HG03442 (cell line): ENCODE measurements at regions not wholly inside any gene's neighbourhood (a gene's known extent, or its start where the extent isn't known, plus 50 kb on each side); places are given as distances from the start of the nearest gene placed in this dataset.

Experiments
- ATAC-seq: cut with Tn5 transposase; IDR thresholded peaks from one replicate; pipeline ENCODE4 v1.9.1; 2021; ENCODE audit warnings: mild to moderate bottlenecking, moderate library complexity; ENCODE audit not compliant: unreplicated experiment

DNA sequence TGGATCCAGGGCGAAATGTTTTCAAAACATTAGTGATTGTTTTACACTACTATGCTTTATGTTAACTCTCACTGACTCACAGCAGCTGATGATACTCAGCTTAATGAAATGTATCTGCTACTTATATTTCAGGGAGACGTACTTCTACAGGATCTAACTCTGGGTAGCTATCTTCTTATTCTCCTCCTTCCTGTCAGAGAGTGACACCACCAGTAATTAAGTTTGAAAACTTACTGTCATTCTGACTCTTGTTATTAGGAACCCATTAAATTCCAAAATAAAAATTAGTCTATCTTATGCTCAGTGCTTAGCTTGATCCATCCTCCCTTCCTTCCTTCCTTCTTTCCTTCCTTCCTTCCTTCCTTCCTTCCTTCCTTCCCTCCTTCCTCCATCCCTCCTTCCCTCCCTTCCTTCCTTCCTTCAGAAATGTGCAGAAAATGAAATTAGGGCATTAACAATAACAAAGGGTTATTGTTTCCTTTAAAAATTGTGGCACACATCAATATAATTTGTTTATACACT lies 441.1 kb downstream of the MEIS1 start:
- ATAC-seq = no peak

DNA sequence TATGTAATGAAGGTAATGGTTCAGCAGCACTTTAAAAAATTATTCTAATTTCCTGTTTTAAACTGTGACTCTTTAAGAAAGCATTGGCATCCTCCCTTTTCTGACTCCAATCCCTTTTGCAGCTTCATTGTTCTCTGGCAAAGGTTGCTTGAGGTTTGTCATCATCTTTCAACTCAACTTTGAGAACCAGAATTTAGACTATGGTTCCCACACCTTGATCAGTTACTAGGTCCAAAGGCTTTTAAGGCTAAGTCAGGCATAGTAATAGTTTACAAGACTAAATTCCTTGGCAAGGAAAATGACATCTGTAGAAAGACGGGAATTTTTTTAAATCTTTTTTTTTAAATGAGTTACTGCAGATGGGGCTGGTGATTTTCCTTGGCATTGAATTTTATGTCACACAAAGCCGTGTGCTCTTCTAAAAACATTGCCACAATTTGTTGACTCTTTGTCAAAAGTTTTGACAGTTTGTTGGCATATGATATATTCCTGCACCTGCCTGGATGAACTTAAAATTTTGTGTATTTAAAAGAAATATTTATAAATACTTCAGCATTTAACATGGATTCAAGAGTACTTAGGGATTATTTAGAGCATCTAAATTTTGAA lies 451.0 kb downstream of the MEIS1 start:
- ATAC-seq = no peak

DNA sequence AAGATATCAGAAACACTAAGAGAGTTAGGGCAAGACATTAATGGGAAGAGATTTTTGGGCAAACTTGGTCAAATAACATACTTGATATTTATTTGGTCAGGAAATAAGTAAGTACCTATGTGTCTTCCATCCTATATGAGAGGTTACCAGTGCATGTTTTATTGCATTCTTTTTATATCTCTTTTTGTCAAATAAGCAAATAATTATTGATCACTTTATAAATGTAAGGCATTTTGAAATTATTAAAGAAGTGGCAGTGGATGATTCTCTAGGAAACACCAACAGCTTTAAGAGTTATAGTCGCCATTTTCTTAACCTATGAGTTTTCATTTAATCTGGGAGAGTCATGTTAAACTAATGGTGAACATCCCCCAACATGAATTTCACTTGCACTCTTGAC lies 453.3 kb downstream of the MEIS1 start:
- ATAC-seq = no peak

DNA sequence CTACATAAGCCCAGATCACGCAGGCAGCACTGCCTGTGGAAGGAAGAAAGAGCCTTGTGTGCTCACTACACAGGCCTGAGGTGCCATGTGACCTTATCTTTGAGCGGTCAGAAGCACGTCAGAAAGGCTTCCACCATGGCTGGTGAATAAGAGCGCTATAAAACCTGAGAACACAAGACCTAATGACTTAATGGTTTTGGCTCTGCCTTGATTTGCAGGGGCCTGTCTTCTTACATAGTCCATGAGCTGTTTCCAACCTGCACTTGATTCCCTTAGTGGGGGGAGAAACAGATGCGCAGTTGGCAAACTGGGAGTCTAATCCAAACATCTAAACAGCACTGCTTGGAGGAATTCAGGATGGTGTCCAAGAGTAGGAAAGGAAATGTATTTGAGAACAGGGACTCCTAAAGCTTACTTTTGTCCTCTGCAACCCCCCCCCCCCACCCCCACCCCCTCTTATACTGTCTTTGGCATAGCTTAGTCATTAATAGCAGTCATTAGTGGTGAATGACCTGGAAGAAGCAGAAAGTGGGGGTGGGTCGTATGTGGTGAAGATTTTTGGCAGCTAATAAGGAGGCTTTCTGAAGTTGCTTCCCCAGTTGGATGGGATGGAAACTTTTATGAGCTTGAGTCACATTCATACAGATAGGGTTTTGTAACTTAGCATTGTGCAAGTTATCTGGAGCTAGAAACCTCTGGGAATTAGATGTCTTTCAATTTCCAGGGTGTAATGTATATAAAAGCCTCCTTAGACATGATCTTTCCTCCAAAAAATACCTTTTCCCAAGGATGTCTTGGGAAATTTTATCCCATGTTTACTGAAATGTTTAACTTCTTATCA lies 454.1 kb downstream of the MEIS1 start:
- ATAC-seq = no peak

DNA sequence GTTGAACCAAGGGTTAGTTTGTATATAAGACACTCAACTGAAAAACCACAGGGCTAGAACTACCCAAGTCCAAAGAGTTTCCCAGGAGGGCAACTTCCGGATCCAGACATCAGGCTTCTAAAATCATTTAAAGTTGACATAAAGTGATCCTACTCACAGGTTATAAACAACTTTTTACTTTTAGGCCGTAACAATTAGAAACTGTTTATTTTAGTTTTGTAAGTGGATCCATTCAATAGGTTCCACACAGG lies 454.6 kb downstream of the MEIS1 start:
- no peak for ATAC-seq

DNA sequence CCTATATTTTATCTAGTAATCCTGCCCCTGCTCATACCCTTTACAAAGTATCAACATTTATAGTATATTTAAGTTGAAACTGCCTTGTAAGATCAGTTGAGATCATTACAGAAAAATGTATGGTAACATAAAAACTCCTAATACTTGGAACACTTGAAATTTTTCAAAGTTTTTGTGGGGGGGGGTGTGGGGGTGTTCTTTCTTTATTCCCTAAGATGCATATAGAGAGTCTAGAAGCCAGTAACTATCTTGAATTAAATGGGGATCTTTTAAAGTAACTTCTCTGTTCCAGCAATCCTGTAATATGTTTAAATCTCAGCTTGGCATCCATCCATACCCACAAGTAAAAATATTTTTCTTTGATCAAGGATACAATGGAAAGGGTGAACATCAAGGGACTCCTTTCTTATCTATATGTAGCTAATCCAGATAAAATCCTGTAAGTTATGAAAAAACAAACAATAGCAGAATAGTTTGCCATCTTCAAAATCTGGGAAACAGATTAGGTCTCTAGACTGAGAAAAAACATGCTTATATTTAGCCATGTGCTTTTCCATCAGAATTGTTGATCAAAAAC lies 455.3 kb downstream of the MEIS1 start:
- ATAC-seq = no peak

DNA sequence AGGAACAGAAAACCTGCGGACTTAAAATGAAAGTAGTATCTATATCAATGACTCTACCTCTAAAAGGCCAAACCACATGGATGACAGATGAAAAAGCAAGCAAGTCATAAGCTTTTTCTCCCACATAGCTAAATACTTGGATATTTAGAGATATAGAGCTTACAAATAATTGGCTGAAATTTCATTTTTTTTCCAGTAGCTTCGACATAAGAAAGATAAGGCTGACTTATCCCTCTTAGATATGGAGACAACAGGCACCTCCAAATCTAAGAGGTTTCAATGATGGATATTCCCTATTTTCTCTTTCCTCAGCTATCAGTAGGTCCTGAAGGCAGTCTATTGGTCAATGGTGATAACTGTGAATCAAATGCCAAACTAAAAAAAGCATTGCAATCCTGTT lies 460.3 kb downstream of the MEIS1 start:
- no peak for ATAC-seq

DNA sequence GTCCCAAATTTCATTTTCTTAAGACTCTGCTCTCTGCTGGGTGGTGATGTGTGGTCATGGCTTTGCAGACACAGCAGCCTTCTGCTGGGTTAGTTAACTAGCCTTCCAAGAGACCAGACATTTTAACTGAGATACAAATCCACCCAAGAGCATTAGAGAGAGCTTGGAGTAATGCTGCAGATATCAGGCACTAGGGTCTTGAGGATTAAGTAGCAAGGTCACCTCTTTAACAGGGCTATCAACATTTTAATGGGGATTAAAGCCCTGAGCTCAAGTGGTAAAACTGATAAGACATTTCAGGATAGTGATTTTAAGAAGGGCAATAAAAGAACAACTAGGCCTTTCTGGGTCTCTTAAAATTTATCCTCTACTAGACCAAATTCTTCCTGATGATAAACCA lies 461.2 kb downstream of the MEIS1 start:
- no peak for ATAC-seq

DNA sequence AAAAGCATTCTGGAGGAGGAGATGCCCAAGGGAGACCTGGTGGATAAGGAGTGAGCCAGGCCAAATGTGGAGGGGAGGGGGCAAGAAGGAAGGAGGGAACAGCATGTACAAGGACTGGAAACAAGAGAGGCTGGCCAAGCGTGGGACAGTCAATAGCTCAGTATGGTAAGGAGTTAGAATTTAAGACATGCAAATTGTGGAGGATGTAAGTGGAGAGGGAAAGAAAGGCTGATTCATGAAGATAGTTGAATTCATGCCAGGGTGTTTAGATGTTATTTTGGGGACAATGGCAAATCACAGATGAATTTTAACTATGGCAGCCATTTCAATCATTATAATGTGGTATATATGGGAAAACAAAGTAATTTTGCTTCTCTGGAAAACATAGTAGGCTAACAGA lies 462.3 kb downstream of the MEIS1 start:
- ATAC-seq = no peak

DNA sequence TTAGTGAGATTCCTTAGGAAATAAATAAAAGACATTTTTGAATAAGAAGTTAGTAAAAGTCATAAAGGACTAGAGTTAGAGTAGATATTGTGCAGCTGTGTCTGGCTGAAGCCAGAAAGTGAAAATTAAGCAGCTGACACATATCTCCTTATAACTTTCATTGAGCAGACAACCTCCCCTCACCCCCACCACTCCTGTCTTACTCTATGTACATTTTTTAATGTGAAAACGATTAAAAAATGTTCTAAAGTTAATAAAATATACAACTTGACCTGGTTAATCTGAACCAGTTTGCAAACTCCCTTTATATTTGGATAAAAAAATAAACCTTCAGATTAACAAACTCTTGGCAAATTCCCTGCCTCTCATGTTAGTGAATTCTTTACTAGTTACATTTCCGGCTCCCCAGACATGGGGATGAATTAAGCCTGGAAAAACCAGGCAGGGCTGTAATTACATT lies 462.8 kb downstream of the MEIS1 start:
- no peak for ATAC-seq

DNA sequence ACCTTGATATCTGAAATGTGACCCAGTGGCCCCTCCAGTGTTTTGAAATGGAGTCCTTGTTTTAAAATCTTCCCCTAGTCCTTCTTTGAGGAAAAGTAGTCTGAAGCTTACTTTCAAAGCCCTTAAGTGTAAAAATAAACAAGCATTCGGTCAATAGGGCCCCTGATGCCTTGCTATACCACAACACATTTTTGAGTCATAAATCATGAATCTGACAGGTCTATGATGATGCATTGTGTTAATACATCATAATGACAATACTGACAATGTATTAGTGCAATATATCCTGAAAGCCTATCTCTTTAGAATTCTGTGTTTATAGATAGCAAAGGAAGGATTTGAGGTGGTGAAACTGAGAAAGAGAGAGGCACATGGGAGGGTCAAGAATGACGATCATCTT lies 464.2 kb downstream of the MEIS1 start:
- no peak for ATAC-seq

DNA sequence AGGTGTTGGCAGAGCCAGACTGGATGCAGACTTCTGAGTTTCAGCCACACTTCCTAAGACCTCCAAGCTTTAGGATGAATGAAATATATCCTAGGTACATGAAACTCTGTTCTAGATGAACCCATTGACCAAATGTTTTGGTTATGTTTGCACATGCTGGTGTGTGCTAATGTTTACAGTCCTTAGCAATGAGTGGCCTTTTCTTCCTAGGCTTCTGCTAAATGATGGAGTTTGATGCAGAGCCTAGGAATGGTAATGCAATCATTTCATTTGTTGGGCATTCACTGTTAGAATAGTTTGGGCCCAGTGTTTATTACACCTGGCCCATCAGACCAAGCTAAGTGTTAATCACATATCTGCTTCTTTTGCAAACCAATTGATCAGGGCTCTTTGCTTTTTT lies 464.7 kb downstream of the MEIS1 start:
- no peak for ATAC-seq

DNA sequence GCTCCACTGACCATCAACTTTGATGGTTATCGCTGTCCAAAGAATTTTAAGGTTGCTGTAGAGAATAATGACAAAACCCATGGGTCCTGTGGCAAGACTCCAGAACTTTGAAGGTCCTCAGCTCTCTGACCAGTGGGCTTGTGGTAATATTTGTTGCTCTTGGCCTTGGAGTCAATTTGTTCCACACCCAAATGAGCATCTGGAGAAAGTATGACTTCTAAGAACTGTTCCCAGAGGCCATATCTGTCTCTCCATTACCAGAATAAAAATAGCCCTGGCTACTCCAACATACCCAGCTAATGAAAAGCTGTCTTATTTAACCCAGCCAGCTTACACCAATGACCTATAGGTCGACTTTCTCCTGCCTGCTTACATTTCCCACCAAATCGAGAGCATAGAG lies 466.4 kb downstream of the MEIS1 start:
- ATAC-seq = no peak

DNA sequence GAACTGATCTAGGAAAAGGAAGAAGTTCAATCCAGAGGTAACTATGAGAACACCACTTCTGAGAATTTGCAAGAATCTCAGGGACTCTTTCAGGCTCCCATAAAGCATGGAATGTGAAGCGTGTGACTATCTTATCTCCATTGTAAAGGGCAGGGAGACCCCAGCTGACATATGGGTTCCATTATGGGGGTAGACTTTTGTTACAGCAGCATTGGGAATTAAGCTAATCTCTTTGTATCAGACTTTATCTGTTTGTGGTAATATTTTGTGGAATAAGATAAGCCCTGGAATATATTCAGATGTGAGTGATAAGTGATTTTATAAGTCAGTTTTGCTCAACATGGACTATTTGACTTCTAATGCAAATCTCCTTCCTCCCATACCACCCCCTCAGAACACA lies 468.3 kb downstream of the MEIS1 start:
- ATAC-seq = no peak

DNA sequence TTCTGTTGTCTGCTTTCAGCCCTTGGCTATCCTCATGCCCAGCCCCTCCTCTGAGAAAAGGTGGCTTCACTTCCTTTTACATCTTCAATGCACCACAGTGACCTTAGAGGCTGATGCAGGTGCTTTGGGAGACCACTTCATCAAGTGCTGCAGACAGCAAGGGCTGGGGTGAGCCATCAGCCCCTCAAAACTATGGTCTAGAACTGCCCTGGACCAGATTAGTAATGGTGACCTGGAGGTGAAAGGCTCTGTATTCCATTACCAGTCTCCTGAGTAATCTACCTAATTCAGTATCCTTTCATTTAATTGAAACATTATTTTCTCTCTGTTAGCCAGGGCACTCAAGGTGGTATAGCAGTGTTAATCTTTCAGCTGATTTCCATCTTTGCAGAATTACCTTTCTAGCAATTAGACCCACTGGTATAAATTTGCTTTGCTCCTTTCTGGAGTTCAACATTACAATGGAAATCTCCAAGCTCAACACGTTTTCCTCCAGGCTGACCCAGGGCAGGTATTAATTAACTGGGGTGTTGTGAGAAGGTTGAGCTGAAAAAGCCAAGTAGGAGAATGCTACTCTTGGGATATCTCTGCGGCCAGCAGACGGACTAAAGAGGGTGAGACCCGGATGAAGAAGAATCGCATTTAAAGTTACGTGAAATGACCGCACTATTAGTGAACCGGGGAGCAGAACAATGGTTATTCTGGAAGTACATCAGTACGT lies 469.0 kb downstream of the MEIS1 start:
- no peak for ATAC-seq

DNA sequence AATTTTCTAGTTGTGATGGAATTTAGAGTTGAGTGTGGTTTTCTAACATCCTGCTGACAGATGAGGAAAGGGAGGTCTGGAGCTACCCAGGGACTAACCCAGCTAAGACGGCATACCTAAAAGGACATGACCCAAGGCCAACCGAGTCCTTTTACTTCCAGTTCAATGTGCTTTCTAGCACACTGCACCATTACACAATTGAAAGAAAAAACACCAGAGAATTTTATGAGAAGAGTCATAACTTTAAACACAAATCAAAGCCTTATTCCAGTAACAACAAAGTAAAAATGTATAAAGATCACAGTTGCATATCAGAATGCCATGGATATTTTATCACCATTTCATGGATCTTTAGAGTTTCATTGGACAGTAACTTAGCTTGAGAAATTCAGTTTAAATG lies 480.3 kb downstream of the MEIS1 start:
- no peak for ATAC-seq

DNA sequence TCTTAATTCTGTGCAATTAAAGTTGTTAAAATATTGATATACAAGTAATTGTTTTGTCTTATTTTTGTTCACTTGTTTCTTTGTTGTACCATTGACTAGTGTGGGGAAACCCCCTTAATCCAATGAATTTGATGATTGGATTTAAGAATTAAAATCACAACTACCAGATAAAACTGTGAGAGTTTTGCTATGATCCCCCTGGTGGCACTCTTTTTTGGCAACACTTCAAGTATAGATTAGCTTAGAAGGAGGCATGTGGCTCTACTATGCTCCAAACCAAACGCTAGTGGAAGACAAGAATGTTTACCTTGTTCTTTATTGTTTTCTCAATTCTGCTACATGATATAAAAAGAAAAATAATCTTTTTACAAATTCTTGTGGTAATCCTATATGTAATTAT lies 477.8 kb upstream of the ETAA1 start:
- no peak for ATAC-seq

DNA sequence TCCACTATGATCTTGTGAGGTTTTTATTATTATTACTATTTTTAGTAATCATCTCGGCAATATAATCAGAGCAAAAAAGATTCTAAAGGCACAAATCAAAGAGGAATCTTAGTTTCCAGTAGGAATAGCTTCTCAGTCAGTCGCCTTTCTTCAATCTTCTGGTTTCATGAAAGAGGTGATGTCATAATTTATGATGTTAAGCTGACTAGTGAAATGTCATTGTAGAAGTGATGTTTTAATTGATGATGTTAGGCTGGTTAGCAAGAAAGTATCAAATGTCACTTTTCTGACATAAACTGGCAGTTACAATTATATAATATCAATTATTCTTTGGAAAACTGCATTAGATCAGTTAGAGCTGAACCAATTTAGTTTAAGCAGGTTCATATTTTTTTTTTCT lies 476.7 kb upstream of the ETAA1 start:
- ATAC-seq = no peak

DNA sequence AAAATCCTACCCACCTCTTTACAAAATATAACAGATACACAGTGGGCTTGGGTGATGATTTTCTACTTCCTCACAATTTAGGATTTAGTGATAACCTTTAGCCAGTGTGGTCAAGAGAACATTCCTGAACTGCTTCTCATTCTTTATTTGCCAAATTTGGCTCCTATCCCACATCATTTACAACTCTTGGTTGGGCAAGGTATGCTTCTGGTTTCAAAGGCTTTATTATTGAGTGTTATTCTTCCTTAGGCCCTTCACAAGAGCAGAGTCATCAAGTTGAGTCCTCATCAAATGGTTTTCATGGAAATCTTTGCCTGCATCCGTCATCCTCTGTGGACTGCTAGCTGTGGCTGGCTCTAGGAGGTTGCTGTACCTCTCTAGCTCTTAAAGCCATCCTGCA lies 472.0 kb upstream of the ETAA1 start:
- ATAC-seq = no peak

DNA sequence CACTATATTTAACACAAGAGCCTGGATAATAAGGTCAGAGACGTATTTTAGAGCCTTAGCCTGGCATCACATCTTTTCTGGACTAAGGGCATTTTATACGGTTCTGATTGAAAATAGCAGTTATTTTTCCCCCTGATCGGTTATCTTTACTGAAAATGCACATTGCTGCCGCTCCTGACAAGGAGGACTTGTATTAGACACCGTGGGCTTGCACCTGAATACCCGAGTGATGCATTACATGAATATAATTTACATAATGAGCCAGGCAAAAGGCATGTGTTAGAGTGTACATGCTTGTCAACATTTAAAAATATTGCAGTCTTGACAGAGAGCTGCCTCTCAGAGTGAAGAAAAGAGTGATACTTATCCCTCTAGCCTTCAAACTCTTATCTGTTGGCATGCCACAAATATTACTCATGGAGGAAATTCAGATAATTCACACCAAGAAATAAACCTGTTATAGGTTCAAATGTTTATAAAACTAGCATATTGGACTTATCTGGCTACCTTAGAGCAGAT lies 470.5 kb upstream of the ETAA1 start:
- no peak for ATAC-seq

DNA sequence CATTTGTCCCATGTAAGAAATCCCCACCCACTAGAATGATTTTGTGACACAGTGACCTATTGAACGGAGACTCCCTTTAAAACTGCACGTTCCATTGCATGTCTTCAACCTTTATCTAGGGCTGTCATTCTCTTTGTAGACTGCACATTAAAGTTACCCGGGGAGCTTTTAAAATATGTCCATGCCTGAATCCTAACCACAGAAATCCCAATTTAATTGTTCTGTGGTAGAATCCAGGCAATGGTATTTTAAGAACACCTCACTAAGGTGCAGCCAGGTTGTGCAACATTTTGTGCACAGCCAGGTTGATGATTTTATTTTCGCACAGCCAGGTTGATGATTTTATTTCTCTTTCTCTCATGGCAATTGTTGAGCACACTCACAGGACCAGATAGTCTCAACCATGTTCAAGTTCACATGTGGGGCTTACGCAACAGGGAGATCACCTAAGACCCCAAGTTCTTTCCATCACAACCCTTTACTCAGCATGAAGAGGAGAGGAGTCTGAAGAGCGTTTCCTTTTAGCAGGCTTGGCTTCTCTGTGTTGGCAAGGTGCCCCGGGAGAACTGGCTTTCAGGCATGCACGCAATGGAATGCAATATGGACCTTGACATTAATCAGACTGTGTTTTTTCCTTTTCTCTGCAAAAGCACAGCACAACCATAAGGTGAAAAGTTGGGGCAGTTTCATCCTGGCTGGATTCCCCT lies 467.3 kb upstream of the ETAA1 start:
- ATAC-seq = no peak
